Thymus (tissue), 11 donors: ENCODE measurements at regions not wholly inside any gene's neighbourhood (a gene's known extent, or its start where the extent isn't known, plus 50 kb on each side); places are given as distances from the start of the nearest gene placed in this dataset.

ENCODE experiments used
- DNase-seq, 9 donors: peaks; one replicate each; pipeline ENCODE4 v3.0.0-alpha.2; 2013; ENCODE audit warnings: low spot score in 9 of 9, low read depth in 6 of 9, missing footprints in 1 of 9
- H3K27ac ChIP-seq, 2 donors: one replicate each; pipeline ENCODE4 v1.5.1; 2013; ENCODE audit warnings: control low read depth in 1 of 2, low read depth in 1 of 2, low read length in 1 of 2, mild to moderate bottlenecking in 1 of 2, moderate library complexity in 1 of 2
- H3K27me3 ChIP-seq, 2 donors: one replicate each; pipeline ENCODE4 v1.5.1; 2013; ENCODE audit warnings: low read length in 1 of 2; ENCODE audit not compliant: control insufficient read depth in 2 of 2, insufficient read depth in 1 of 2
- H3K36me3 ChIP-seq, 2 donors: one replicate each; pipeline ENCODE4 v1.5.1; 2013; ENCODE audit warnings: low read length in 1 of 2, mild to moderate bottlenecking in 1 of 2, moderate library complexity in 1 of 2; ENCODE audit not compliant: control insufficient read depth in 2 of 2, insufficient read depth in 2 of 2
- H3K4me1 ChIP-seq, 2 donors: one replicate each; pipeline ENCODE4 v1.5.1; 2013; ENCODE audit warnings: low read length in 2 of 2; ENCODE audit not compliant: control insufficient read depth in 2 of 2, insufficient read depth in 2 of 2
- H3K4me3 ChIP-seq, 2 donors: one replicate each; pipeline ENCODE4 v1.5.1; 2013; ENCODE audit warnings: low read length in 2 of 2, control low read depth in 1 of 2, mild to moderate bottlenecking in 1 of 2
- H3K9me3 ChIP-seq, 2 donors: one replicate each; pipeline ENCODE4 v1.5.1; 2013; ENCODE audit warnings: low read length in 1 of 2, mild to moderate bottlenecking in 1 of 2; ENCODE audit not compliant: control insufficient read depth in 2 of 2, insufficient read depth in 1 of 2
- WGBS: extraction: QIAGEN DNeasy Blood & Tissue Kit; methylation state at CpG from one replicate; pipeline ENCODE4 v1.1.7; 2013; 5-methylcytosine and 5-hydroxymethylcytosine counted together
- donor health status: healthy.

DNA sequence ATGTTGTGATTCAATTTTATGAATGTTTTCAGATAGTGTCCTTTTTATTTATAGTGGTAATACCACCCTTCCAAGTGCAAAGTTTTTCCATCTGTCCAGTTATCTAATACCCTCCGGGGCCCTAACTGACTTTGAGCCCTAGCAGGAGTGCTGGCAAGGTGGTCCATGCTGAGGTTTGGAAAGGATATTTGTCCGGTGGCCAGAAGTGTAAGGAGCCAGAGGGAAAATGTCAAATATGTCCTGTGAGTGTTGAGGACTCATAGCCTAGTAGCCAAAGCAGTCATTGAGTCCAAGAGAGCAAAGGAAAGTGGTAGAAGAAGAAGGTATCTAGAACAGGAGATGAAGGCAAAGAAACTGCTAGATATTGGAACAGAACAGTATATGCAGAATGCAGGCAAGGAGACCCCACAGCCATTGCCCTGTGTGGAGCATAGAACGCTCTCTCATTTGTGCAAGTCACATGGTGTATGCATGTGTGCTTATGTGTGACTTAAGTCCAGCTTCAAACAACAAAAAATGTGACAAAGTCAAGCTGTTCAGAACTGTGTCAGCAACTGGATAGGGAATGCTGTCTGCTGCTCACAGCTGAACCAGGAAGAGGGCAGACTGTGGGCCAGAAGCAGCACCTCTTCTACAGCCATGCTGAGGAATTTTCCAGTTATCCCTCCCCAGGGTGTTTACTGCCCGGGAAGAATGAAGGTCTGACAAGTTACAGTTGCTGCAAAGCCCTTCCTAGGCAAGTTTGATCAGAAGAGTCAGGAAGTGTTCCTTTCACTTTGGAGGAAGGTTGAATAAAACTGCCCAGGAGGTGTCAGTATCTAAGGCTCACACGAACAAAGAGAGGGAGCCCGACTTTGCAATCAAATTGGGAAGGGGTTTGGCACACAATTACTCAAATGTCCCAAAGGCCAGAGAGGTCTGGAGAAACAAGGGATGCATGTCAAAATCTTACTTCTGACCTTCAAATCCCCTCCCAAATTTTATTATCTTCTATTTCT is 463.3 kb upstream of the DMAC1 start:
- 82% methylated on average over 6 of the region's 6 CpGs for WGBS
- Histone ChIP-seq H3K27me3 (no peaks in the 10 kb centered on the region), H3K9me3 (no peaks in the 10 kb centered on the region), H3K4me1 (peaks cover 14 to 15% of the 10 kb centered on the region in 2 donors), H3K27ac (no peak overlapping the region), H3K36me3 (no peaks in the 10 kb centered on the region), H3K4me3 (no peak overlapping the region)
- DNase-seq, result no peak

GRCh38 chr9:8261737-8262136 is 462.2 kb upstream of the DMAC1 start:
- H3K4me1 ChIP-seq, result peaks cover 14 to 15% of the 10 kb centered on the region in 2 donors
- no peak for DNase-seq
- H3K36me3 ChIP-seq, result no peaks in the 10 kb centered on the region
- 77% methylated on average over 3 of the region's 3 CpGs for WGBS
- no peak overlapping the region for H3K4me3 ChIP-seq
- H3K9me3 ChIP-seq, result no peaks in the 10 kb centered on the region
- H3K27me3 ChIP-seq, result no peaks in the 10 kb centered on the region
- no peak overlapping the region for H3K27ac ChIP-seq

- H3K36me3 ChIP-seq, result no peaks in the 10 kb centered on the region
- DNase-seq, result no peak
- no peaks in the 10 kb centered on the region for H3K9me3 ChIP-seq
- WGBS, result 95% methylated on average over 4 of the region's 4 CpGs
- H3K4me3 ChIP-seq, result no peak overlapping the region
- H3K4me1 ChIP-seq, result peaks cover 14 to 15% of the 10 kb centered on the region in 2 donors
- H3K27me3 ChIP-seq, result no peaks in the 10 kb centered on the region
- no peak overlapping the region for H3K27ac ChIP-seq
Observed at GRCh38 chr9:8259028-8259427, 459.4 kb upstream of the DMAC1 start.

DNA sequence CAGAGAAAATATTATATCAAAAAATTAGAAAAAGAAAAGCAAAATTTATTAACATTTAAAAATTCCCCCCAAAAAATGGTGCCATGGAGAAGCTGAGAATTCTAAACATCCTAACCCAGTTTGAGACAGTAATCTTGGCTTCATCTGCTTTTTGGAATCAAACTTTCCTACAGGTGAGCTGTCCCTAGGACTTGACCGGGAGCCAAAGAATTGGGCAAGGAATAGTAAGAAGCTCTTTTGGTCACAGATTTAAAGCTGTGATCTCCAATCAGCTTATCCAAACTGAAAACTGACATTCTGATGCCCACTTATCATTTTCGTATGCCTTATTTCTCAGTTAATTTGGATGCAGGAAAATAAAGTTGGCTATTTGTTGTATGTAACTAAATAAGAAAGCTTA is 457.3 kb upstream of the DMAC1 start:
- DNase-seq, result no peak
- H3K4me3 ChIP-seq, result no peak overlapping the region
- no peaks in the 10 kb centered on the region for H3K36me3 ChIP-seq
- H3K9me3 ChIP-seq, result no peaks in the 10 kb centered on the region
- 96% methylated on average over 2 of the region's 2 CpGs for WGBS
- H3K4me1 ChIP-seq, result peaks cover 6% of the 10 kb centered on the region in 2 donors
- no peaks in the 10 kb centered on the region for H3K27me3 ChIP-seq
- no peak overlapping the region for H3K27ac ChIP-seq

- H3K27ac ChIP-seq, result no peak overlapping the region
- no peaks in the 10 kb centered on the region for H3K4me1 ChIP-seq
- H3K4me3 ChIP-seq, result no peak overlapping the region
- H3K27me3 ChIP-seq, result no peaks in the 10 kb centered on the region
- no peaks in the 10 kb centered on the region for H3K9me3 ChIP-seq
- H3K36me3 ChIP-seq, result no peaks in the 10 kb centered on the region
- no peak for DNase-seq
Observed at GRCh38 chr9:8255850-8256249, 456.3 kb upstream of the DMAC1 start.

GRCh38 chr9:8254541-8254940 is 455.0 kb upstream of the DMAC1 start:
- H3K4me3 ChIP-seq, result no peak overlapping the region
- H3K27me3 ChIP-seq, result no peaks in the 10 kb centered on the region
- DNase-seq, result no peak
- no peak overlapping the region for H3K27ac ChIP-seq
- no peaks in the 10 kb centered on the region for H3K4me1 ChIP-seq
- no peaks in the 10 kb centered on the region for H3K9me3 ChIP-seq
- 95% methylated on average over 4 of the region's 4 CpGs for WGBS
- no peaks in the 10 kb centered on the region for H3K36me3 ChIP-seq

- DNase-seq, result no peak
- Histone ChIP-seq H3K4me1 (no peaks in the 10 kb centered on the region), H3K9me3 (no peaks in the 10 kb centered on the region), H3K36me3 (no peaks in the 10 kb centered on the region), H3K4me3 (no peak overlapping the region), H3K27ac (no peak overlapping the region), H3K27me3 (no peaks in the 10 kb centered on the region)
- WGBS, result 97% methylated on average over 4 of the region's 4 CpGs
Observed at GRCh38 chr9:8252445-8252844, 452.9 kb upstream of the DMAC1 start.

DNA sequence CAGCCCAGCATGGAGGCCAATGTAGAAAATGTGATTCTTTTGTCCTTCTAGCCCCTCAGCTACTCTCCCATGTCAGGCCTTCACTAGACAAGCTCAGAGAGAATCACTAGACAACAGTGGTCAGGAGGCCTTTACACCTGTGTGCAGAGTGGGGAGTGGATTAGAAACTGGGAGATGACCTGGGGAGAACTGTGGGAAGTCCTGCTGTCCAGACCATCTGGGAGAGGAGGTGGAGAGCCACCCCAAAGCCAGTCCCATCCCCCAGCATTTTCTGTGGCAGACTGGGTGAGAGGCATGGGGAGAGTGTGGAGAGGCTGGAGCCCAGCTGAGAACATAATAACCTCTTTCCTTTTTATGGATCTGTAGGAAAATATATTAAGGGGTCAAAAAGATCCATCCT is 452.0 kb upstream of the DMAC1 start:
- DNase-seq, result no peak
- no peak overlapping the region for H3K27ac ChIP-seq
- H3K4me3 ChIP-seq, result no peak overlapping the region
- no peaks in the 10 kb centered on the region for H3K27me3 ChIP-seq
- H3K36me3 ChIP-seq, result no peaks in the 10 kb centered on the region
- no peaks in the 10 kb centered on the region for H3K9me3 ChIP-seq
- H3K4me1 ChIP-seq, result no peaks in the 10 kb centered on the region

DNA sequence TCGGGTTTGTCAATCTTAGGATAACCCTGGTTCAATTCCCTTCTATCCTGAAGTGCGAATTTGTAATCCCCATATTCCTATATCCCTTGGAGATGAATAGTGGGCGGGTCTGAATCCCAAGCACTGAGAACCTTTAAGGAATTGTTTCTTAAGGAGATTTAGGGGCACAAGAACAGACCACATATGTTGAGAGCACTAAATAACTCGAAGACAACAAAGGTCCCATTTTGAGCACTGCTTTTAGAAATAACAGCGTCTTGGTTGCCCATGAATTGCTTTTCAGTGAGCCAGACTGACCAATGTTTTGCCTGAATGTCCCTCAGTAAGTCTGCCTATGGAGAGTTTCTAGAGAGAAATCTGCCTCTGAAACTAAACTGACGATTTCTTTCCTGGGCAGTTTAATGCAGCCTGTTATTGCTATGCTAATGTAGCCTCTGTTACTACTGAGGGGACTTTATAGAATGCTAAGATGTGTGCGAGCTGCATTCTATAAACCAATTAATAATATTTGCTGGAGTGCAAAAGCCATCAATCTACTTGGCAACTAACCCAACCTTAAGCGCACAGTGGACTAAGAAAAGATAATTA is 445.0 kb upstream of the DMAC1 start:
- no peak overlapping the region for H3K4me3 ChIP-seq
- no peak for DNase-seq
- no peaks in the 10 kb centered on the region for H3K27me3 ChIP-seq
- H3K9me3 ChIP-seq, result no peaks in the 10 kb centered on the region
- WGBS, result 90% methylated on average over 8 of the region's 8 CpGs
- no peaks in the 10 kb centered on the region for H3K4me1 ChIP-seq
- H3K27ac ChIP-seq, result no peak overlapping the region
- no peaks in the 10 kb centered on the region for H3K36me3 ChIP-seq
